SKM-1 (cell line): ENCODE measurements at regions not wholly inside any gene's neighbourhood (a gene's known extent, or its start where the extent isn't known, plus 50 kb on each side); places are given as distances from the start of the nearest gene placed in this dataset.
"Not testable (repeated sequence)": the region's sequence is repeated elsewhere in the genome, so short reads cannot be mapped to it uniquely, and the experiment has no call there.

Source experiments
- DNase-seq: peaks from one replicate; lab custom pipeline; 2025; ENCODE audit not compliant: unreplicated experiment; lab: John Stamatoyannopoulos, UW

DNA sequence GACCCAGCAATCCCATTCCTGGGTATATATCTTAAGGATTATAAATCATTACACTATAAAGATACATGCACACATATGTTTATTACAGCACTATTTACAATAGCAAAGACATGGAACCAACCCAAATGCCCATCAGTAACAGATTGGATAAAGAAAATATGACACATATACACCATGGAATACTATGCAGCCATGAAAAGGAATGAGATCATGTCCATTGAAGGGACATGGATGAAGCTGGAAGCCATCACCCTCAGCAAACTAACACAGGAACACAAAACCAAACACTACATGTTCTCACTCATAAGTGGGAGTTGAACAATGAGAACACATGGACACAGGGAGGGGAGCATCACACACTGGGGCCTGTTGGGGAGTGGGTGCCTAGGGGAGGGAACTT is 694.5 kb downstream of the CBLN4 start:
- not testable (repeated sequence) for DNase-seq

DNA sequence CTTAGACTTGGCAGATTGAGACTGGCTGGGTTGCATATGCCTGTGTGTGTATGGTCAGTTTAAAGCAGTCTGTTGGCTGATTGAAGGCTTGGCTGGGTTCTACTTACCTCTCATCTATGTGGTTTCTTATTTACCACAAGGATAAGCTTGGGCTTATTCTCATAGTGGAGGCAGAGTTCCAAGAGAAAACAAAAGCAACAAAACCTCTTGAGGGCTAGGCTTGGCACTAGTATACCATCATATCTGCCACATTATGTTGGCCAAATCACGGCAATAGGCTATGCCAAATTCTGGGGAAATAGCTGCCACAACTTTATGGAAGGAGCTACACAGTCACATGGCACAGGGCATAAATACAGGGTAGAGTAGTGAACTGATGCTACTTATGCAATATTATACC is 714.1 kb downstream of the CBLN4 start:
- DNase-seq = no peak

DNA sequence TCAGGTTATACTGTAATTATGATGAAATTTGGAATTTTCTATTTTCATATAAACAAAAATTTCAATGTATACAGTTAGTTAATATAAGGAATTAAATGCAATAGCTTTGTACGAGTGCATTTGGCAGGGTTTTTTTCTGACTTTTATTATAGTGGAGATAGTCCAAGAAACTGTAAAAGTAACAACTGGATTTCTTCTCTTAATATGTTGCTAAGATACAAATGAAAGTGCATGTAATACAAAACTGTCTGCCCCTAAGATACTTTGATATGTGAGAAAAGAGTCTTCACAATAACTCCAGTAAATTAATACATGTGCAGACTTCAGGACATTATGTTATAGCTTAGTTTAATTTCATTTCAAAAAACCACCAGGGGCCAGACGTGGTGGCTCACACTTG is 721.4 kb downstream of the CBLN4 start:
- no peak for DNase-seq

DNA sequence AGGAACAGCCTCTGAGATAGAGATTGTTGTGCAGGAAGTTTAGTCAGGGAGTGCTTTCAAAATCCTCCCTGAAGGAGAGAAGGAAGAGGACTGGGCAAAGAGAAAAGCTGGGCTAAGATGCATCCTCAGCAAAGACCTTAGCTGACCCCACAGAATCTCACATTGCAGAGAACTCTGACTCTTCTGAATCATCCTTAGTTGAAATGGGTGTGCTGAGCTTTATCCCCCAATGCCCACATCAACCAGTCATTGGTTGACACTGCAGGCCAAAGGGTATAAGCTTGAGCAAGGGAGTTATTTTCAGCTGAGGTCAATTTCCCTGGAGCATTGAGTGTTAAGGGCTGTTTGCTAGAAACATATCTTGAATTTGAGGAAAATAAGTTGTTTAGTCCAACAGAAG is 732.2 kb downstream of the CBLN4 start:
- DNase-seq = no peak

DNA sequence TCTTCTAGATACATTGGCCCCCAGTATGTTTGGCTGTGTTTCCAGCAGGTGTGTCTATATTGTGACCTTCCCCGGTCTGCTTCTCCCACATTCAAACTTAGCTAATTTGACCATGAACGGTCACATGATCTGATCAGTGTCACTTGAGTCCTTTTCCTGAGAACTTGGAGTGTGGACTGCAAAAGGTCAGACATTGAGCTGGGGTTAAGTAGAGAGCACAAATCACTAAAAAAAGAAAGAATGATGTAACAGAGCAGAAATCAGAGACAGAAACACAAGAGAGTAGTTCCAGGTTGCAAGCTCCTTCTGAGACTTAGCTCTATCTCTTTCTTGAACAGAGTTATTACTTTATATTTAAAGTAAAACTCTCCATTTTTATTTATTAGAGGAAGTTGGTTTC is 733.9 kb downstream of the CBLN4 start:
- no peak for DNase-seq

DNA sequence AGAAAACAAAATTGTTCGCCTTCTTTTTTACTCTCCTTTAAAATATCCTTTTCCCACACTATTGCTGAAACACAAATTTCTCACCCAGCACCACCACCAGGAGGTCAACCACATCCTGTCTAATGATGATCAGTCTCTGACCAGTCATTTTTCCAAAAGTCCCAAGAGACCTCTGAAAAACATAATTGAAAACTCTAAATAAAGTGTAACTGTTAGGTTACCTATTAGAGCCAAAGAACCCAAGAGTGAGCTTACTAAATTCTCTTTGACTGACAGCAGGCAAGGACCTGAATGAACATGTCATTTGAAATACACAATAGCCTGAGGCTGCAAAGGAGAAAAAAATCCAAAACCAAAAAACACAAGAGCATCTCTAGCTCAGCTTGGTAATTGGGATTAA is 735.4 kb downstream of the CBLN4 start:
- DNase-seq = no peak

DNA sequence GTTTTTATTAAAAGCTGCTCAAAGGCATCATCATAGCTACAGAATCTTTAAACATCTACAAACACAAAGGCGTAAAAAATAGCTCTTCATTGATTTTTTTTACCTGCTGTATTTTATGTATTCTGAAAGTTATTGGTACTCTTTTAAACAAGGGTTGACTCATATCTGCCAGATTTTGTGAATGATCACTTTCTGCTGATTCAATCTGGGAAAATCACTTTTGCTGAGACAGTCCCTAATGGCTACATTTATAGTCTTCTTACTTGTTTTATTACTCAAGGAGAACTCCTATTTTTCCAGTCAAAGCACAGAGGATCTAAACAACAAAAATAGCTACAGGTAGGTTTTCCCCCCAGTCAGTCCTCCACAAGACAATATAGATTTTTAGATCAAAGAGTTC is 739.0 kb downstream of the CBLN4 start:
- no peak for DNase-seq

DNA sequence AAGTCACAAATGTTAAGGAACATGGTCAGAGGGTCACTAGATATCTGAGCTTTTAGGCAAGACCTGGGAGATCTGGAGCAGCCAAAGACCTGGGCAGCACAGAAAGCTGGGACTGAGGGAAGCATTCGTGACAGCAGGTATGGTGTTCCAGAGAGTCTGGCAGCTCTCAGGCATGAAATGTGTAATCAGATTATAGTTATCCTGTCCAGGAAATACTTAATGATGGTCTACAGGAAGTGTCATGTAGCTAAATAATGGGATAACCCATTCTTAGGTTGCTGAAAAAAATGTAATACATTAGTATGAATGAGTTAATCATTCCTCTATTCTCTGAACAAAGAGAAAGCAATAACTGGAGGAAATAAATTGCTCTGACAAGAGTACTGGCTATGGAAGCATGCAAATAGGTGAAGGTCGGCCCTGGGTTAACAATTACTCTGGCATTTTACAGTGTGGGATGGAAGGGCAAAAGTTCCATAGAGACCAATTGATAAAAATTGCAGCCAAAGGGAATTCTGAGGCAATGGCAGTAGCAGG is 740.5 kb downstream of the CBLN4 start:
- DNase-seq = no peak

DNA sequence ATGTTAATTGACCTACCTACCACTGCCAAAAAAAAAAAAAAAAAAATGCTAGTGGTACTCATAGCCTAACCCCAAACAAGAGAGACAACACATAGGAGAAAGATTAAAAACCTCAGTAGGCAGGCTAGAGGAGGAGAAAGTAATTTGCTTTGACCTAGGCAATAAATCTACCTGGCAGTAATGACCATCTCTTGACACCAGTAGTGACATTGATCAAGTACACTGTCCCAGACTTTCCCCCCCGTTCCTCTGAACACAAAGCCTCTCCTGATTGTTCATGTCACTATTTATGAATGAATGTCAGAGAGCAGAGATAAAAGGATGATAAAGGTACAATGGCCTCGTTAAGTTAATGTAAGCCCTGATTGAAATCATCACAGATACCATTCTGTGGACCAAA is 746.8 kb downstream of the CBLN4 start:
- no peak for DNase-seq

DNA sequence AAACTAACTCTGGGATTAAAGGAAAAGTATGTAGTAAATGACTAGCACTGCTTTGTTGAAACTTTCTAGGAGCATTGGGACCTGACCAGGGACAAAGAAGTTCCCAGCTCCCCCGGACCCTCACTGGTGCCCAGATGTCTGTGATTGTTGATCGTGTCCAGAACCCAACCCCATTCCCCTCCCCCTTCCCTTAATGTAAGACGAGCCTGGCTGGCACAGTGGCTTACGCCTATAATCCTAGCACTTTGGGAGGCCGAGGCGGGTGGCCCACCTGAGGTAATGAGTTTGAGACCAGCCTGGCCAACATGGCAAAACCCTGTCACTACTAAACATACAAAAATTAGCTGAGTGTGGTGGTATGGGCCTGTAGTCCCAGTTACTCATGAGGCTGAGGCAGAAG is 750.3 kb downstream of the CBLN4 start:
- DNase-seq = no peak

DNA sequence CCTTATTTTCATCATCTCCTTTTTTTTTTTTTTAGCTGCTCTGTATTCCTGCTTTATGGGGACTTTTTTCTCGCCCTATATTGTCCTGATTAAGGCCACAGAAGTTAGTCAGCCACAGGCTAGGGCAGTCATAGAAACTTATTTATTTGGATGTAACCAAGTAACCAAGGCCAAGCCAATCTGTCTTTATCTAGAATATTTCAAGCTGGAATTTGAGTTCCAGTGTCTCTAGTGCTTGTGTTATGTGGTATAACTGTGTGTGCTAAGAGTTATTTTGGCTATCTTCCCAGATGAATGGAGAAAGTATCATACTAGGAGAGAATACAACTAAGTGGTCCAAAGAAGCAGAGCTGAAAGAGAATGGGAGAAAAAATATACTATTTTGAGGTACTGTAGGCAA is 751.5 kb downstream of the CBLN4 start:
- DNase-seq = no peak

DNA sequence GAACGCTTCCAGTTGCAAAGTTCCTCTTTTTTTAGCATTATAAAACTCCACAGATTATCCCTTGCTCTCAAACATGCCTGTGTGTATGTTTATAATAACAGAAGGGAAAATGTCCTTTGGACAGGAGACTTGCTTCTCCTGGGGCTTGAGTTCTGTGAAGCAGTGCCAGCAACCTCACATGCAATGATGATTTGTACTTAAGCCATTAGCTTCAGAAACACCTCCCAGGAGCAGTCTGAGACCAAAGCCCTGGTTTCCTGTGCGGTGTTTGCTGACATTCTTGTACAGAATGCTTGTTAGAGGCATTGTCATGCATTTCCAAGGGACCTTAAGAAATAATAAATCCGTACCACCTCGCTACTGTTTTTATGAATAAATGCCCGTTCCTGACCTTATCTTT is 752.8 kb downstream of the CBLN4 start:
- no peak for DNase-seq

DNA sequence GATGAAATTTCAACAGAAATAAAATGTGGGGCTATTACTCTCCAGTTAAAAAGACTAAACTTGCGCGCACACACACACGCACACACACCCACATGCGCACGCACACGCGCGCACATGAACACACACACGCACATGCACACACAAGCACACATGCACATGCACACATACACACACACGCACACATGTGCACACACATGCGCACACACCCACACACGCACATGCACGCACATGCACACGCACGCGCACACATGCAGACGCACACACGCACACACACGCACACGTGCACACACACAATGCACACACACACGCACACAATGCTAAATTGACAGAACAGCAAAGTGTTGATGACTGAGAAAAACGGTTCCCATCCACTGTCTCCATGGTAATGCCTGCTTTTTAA is 754.1 kb downstream of the CBLN4 start:
- no peak for DNase-seq

DNA sequence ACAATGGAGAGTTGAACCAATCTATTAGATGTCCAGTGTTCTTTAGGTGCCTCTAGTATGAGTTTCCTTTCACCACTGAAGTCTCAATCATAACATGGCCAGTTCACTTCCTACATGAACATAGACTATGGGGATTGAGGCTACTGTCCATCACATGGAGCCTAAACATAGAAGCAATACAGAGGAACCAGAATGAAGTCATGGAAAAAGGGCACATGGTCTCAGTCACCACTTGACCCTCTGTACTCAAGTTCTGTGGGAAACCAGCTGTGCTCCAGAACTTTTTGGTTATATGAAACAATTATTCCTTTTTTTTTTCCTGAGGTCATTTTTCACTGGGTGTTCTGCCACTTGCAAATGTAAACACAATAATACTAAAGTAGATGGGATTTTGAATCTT is 762.5 kb downstream of the CBLN4 start:
- no peak for DNase-seq

DNA sequence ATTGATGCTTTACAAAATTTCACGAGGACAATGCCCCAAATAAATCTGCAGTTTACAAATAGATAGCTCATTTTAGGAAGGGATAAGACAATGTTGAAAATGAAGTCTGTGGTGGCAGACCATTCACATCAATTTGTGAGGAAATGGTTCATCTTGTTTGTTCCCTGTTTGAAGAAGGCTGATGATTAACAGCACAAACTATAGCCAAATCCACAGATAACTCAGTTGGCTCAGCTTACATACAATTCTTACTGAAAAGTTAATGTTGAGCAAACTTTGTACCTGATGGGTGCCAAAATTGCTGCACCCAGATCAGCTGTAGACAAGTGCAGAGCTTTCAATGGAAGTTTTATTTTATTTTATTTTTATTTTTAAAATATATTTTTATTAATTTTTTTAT is 763.9 kb downstream of the DOK5 start:
- DNase-seq = no peak

DNA sequence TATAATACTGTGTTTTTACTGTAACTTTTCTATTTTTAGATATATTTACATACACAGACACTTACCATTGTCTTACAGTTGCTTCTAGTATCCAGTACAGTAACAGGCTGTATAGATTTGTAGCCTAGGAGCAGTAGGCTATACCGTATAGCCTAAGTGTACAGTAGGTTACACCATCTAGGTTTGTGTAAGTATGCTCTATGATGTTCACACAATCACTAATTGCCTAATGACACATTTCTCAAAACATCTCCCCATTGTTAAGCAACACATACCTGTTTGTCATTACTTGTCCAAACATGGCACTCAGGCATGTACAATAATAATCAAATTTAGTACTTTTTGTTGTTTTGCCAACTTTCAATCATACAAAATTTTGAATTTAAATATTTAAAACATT is 757.3 kb downstream of the DOK5 start:
- no peak for DNase-seq

DNA sequence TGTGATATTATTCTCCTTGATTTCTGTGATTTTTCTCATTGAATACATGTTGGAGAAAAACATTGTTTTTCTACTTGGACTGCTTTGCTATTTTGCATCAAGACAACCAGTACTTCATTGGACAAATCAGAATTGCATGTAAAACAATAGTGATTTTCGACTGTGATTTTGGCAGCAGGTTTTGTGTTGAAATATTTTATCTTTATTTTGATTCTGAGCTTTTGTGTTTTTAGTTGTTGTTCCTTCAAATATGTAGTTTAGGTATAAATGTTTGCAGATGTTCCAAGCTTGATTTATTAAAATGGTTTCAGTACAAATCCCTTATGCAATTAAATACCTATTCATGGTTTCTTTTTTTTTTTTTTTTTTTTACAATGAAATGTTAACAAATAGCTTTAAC is 754.1 kb downstream of the DOK5 start:
- no peak for DNase-seq

DNA sequence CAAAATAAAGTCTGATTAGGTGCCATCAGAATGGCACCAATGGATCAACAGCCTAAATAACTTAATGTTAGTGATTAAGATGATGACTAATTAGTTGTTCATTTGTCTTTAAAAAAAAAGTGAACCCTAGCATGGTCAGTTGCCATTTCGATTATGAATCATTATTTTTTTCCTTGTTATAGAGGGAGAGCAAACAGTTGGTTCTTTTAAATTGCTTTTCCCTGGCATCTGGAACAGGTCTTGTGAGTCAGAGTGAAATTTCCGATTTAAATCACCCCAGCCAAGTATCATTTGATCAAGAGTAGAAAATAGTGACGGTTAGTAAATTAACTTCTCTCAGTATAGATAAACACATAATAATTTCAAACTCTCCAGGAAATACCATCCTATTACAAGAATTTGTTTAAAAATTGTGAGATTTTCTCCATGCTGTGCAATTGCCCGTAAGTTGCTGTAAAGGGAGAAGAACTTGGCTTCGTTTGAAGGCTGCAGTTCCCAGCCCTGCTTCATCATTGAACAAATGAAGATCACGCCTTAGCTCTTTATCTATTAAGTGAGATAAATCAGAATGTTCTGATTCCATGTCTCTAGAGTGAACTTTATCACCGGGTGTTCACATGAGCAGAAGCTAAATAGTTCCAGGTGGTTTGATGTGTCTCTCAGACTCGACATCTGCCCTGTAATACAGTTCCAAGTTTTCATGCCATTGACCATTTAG is 741.3 kb downstream of the DOK5 start:
- no peak for DNase-seq

DNA sequence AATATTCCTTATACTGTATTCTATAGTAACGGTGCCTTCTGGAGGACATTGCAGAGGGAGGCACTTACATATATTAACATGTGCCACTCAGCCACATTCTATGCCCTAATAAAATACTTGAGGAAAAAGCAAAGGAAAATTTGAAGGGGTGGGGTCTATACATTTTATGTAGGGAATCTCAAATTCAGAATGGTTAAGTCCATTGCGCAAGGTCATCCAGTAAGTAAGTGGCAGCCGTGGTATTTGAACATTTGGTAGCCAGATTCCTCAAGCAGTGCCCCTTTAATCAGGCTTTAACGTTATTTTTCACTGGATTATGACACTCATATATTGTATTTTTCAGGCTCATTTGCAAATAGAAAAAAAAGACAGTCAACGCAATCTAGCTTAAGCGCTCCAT is 738.3 kb downstream of the DOK5 start:
- no peak for DNase-seq

DNA sequence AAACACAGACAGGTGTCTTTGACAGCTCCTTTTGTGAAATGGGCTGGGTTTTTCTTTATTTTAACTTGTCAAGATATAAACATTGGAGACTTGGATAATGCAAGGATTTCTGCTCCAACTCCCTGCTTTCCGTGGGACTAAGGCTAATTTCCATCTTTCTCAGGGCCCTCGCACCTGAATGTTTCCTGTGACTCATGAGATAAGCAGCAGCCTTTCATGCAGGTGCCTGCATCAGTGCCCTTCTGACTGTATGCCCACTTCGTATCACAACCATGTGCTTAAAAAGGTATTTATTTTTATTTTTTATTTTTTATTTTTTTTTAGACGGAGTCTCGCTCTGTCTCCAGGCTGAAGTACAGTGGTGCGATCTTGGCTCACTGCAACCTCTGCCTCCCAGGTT is 736.1 kb downstream of the DOK5 start:
- no peak for DNase-seq

DNA sequence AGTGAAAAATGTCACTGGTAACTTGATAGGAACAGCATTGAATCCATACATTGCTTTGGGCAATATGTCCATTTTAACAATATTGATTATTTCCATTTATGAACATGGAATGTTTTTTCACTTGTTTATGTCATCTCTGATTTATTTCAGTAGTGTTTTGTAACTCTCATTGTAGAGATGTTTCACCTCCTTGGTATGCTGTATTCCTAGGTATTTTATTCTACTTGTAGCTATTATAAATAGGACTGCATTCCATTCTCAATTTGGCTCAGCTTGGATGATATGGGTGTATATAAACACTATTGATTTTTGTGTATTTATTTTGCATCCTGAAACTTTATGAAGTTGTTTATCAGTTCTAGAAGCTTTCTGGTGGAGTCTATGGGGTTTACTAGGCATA is 730.3 kb downstream of the DOK5 start:
- DNase-seq = no peak

DNA sequence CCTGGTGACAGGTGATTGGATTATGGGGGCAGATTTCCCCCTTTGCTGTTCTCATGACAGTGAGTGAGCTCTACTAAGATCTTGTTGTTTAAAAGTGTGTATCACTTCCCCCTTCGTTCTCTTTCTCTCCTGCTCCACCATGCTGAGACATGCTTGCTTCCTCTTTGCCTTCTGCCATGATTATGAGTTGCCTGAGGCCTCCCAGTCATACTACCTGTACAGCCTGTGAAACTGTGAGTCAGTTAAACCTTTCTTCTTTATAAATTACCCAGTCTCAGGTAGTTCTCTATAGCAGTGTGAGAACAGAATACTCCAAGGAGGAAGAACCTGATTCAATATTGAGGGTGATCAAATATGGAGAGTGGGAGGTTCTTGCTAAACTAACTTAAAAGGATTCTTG is 724.9 kb downstream of the DOK5 start:
- no peak for DNase-seq

DNA sequence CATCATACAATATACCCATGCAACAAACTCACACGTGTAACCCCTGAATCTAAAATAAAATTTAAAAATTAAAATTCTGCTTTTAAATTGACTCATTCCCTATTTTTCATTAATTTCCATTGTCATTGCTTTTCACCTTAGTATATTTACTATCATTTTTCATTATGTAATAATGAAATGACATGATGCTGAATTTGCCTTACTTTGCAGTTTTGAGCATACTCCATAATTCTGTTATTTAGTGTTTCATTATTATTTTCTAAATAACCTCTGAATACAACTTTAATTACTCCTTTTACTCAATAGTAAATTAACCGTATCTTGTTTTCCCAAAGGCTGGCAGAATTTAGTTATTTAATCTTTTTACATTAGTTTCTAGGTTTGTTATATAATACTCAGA is 719.6 kb downstream of the DOK5 start:
- no peak for DNase-seq
